ENCODE measurements at regions not wholly inside any gene's neighbourhood (a gene's known extent, or its start where the extent isn't known, plus 50 kb on each side); places are given as distances from the start of the nearest gene placed in this dataset.
"Not testable (repeated sequence)": the region's sequence is repeated elsewhere in the genome, so short reads cannot be mapped to it uniquely, and the experiment has no call there.

DNA sequence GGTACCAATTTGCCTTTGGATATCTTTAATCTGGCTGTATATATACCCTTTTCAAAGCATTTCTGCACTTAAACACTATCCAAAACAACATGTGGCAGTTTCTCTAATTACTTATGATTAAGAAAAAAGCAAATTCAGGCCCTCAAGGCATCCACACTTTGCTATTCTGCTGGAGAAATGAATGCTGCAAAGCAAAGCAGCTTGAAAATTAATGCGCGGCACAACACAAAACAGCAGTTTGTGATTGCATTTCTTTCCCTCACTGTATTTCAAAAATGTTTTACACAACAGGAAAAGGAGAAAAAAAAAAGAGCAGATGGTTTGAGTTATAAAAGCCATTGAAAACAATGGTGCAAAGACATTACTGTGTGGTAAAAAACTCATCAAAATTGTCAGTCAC is 738.4 kb upstream of the RAG2 start:
- H3K36me3 Mint-ChIP-seq (ENCODE audit: low read depth), result no peaks in the 10 kb centered on the region
- no peaks in the 10 kb centered on the region for H3K4me1 Mint-ChIP-seq (ENCODE audit: low read depth)
- H3K27me3 Mint-ChIP-seq, result no peaks in the 10 kb centered on the region
- H3K4me3 Mint-ChIP-seq, result no peak overlapping the region
- peaks cover 15% of the 10 kb centered on the region for H3K9me3 Mint-ChIP-seq
- H3K27ac Mint-ChIP-seq, result no peak overlapping the region

- Mint-ChIP-seq H3K27ac (no peak overlapping the region), H3K9me3 (peaks cover 19% of the 10 kb centered on the region), H3K4me1 (ENCODE audit: low read depth) (no peaks in the 10 kb centered on the region), H3K36me3 (ENCODE audit: low read depth) (no peaks in the 10 kb centered on the region), H3K27me3 (no peaks in the 10 kb centered on the region), H3K4me3 (no peak overlapping the region)
Observed at GRCh38 chr11:37333345-37333744, 735.3 kb upstream of the RAG2 start.

- Mint-ChIP-seq H3K4me1 (ENCODE audit: low read depth) (no peaks in the 10 kb centered on the region), H3K36me3 (ENCODE audit: low read depth) (no peaks in the 10 kb centered on the region), H3K9me3 (peaks cover 6% of the 10 kb centered on the region), H3K4me3 (no peak overlapping the region), H3K27me3 (no peaks in the 10 kb centered on the region), H3K27ac (no peak overlapping the region)
Observed at GRCh38 chr11:37323843-37324242, 725.8 kb upstream of the RAG2 start.

- no peak overlapping the region for H3K27ac Mint-ChIP-seq
- H3K4me1 Mint-ChIP-seq (ENCODE audit: low read depth), result no peaks in the 10 kb centered on the region
- H3K4me3 Mint-ChIP-seq, result no peak overlapping the region
- no peaks in the 10 kb centered on the region for H3K27me3 Mint-ChIP-seq
- no peaks in the 10 kb centered on the region for H3K36me3 Mint-ChIP-seq (ENCODE audit: low read depth)
- H3K9me3 Mint-ChIP-seq, result peaks cover 6% of the 10 kb centered on the region
Observed at GRCh38 chr11:37322333-37323194, 724.5 kb upstream of the RAG2 start.

DNA sequence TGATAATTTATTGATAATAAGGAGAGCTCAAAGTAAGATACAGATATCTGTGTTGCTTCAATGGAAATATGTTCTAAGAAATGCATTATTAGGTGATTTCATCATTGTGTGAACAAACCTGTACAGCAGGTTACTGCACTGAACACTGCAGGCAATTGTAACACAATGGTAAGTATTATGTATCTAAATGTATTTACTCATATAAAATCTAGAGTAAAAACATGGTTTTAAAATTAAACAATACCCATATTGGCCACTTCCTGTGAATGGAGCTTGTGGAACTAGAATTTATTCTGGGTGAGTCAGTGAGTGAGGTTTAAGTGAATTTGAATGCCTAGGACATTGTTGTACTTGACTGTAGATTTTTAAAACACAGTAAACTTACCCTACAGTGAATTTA is 722.9 kb upstream of the RAG2 start:
- H3K4me3 Mint-ChIP-seq, result no peak overlapping the region
- H3K9me3 Mint-ChIP-seq, result peaks cover 6% of the 10 kb centered on the region
- H3K27ac Mint-ChIP-seq, result no peak overlapping the region
- no peaks in the 10 kb centered on the region for H3K27me3 Mint-ChIP-seq
- H3K4me1 Mint-ChIP-seq (ENCODE audit: low read depth), result no peaks in the 10 kb centered on the region
- no peaks in the 10 kb centered on the region for H3K36me3 Mint-ChIP-seq (ENCODE audit: low read depth)

DNA sequence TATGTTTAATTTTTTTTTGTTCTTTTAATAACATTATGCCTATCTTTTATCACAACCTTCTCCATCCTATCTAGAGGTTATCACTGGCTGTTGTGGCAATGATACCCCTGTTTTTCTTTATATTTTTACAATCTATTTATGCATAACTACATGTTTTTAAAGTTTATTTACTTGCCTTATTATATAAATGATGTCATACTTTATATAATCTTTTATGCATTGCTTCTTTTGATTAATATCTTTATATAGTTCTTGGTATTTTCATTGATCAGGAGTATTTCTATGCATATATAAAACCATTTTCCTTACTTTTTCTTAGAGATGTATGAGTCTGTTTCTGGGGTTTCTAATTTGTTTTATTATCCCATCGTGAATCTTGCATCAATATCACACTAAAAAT is 719.8 kb upstream of the RAG2 start:
- peaks cover 4% of the 10 kb centered on the region for H3K9me3 Mint-ChIP-seq
- no peaks in the 10 kb centered on the region for H3K36me3 Mint-ChIP-seq (ENCODE audit: low read depth)
- no peak overlapping the region for H3K4me3 Mint-ChIP-seq
- no peak overlapping the region for H3K27ac Mint-ChIP-seq
- no peaks in the 10 kb centered on the region for H3K27me3 Mint-ChIP-seq
- H3K4me1 Mint-ChIP-seq (ENCODE audit: low read depth), result no peaks in the 10 kb centered on the region

GRCh38 chr11:37313266-37313665 is 715.2 kb upstream of the RAG2 start:
- Mint-ChIP-seq H3K4me3 (no peak overlapping the region), H3K9me3 (peaks cover 17% of the 10 kb centered on the region)

DNA sequence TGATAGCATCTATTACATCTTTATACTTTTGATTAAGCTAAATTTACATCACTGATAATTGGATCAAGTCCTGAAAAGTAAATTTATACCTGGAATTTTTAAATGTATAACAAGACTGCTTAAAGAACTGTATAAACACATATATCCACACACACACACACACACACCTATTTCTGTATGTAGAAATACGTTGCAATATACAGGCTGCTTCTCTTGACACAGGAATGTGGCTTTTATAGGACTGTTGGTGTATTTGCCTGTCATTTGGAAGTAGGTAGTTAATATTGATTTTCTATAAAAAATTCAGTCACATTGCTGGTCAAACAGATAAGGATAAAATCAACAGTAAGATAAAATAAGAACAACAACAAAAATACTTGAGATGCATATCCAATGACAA is 708.5 kb upstream of the RAG2 start:
- H3K27ac Mint-ChIP-seq, result no peak overlapping the region
- H3K36me3 Mint-ChIP-seq (ENCODE audit: low read depth), result no peaks in the 10 kb centered on the region
- no peaks in the 10 kb centered on the region for H3K27me3 Mint-ChIP-seq
- no peaks in the 10 kb centered on the region for H3K4me1 Mint-ChIP-seq (ENCODE audit: low read depth)
- H3K4me3 Mint-ChIP-seq, result no peak overlapping the region
- H3K9me3 Mint-ChIP-seq, result peaks cover 21% of the 10 kb centered on the region

More at GRCh38 chr11:37313266-37313665, 715.2 kb upstream of the RAG2 start:
- Mint-ChIP-seq H3K27ac (no peak overlapping the region), H3K27me3 (no peaks in the 10 kb centered on the region), H3K4me1 (ENCODE audit: low read depth) (no peaks in the 10 kb centered on the region), H3K36me3 (ENCODE audit: low read depth) (no peaks in the 10 kb centered on the region)

GRCh38 chr11:37301405-37301804 is 703.4 kb upstream of the RAG2 start:
- H3K27me3 Mint-ChIP-seq; H3K27ac Mint-ChIP-seq; H3K36me3 Mint-ChIP-seq (ENCODE audit: low read depth); H3K4me1 Mint-ChIP-seq (ENCODE audit: low read depth); H3K4me3 Mint-ChIP-seq: not testable (repeated sequence)
- peaks cover 28% of the 10 kb centered on the region for H3K9me3 Mint-ChIP-seq

DNA sequence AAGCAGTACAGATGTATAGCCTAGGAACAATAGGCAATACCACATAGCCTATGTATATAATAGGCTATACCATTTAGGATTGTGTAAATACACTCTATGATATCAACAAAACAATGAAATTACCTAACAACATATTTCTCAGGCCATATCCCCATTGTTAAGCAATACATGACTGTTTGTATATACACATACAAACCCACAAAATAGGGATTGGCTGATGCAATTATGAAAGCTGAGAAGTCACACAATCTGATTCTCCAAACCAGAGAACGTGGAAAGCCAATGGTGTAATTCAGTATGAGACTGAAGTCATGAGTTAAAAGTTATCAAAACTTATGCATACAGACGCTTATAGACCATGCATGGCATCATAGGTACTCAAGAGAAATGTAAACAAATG is 700.1 kb upstream of the RAG2 start:
- no peak overlapping the region for H3K4me3 Mint-ChIP-seq
- peaks cover 36% of the 10 kb centered on the region for H3K9me3 Mint-ChIP-seq

GRCh38 chr11:37286890-37287289 is 688.9 kb upstream of the RAG2 start:
- no peak overlapping the region for H3K27ac Mint-ChIP-seq
- no peak overlapping the region for H3K4me3 Mint-ChIP-seq
- H3K4me1 Mint-ChIP-seq (ENCODE audit: low read depth), result no peaks in the 10 kb centered on the region

More for the DNA sequence above, 700.1 kb upstream of the RAG2 start:
- H3K27me3 Mint-ChIP-seq, result no peaks in the 10 kb centered on the region
- no peak overlapping the region for H3K27ac Mint-ChIP-seq
- H3K4me1 Mint-ChIP-seq (ENCODE audit: low read depth), result no peaks in the 10 kb centered on the region
- H3K36me3 Mint-ChIP-seq (ENCODE audit: low read depth), result no peaks in the 10 kb centered on the region

GRCh38 chr11:37282367-37282766 is 684.3 kb upstream of the RAG2 start:
- Mint-ChIP-seq H3K27ac (no peak overlapping the region), H3K4me3 (no peak overlapping the region), H3K27me3 (no peaks in the 10 kb centered on the region), H3K4me1 (ENCODE audit: low read depth) (no peaks in the 10 kb centered on the region), H3K36me3 (ENCODE audit: low read depth) (no peaks in the 10 kb centered on the region), H3K9me3 (peaks cover 22% of the 10 kb centered on the region)

More at GRCh38 chr11:37286890-37287289, 688.9 kb upstream of the RAG2 start:
- no peaks in the 10 kb centered on the region for H3K27me3 Mint-ChIP-seq
- peaks cover 27% of the 10 kb centered on the region for H3K9me3 Mint-ChIP-seq
- no peaks in the 10 kb centered on the region for H3K36me3 Mint-ChIP-seq (ENCODE audit: low read depth)

- Mint-ChIP-seq H3K4me1 (ENCODE audit: low read depth) (no peaks in the 10 kb centered on the region), H3K27ac (no peak overlapping the region), H3K36me3 (ENCODE audit: low read depth) (no peaks in the 10 kb centered on the region), H3K4me3 (no peak overlapping the region), H3K27me3 (no peaks in the 10 kb centered on the region), H3K9me3 (peaks cover 15% of the 10 kb centered on the region)
Observed at GRCh38 chr11:37280200-37280599, 682.2 kb upstream of the RAG2 start.

GRCh38 chr11:37277896-37278465 is 679.9 kb upstream of the RAG2 start:
- H3K36me3 Mint-ChIP-seq (ENCODE audit: low read depth), result no peaks in the 10 kb centered on the region
- H3K4me3 Mint-ChIP-seq, result no peak overlapping the region
- no peaks in the 10 kb centered on the region for H3K4me1 Mint-ChIP-seq (ENCODE audit: low read depth)
- peaks cover 9% of the 10 kb centered on the region for H3K9me3 Mint-ChIP-seq
- H3K27ac Mint-ChIP-seq, result no peak overlapping the region
- no peaks in the 10 kb centered on the region for H3K27me3 Mint-ChIP-seq

DNA sequence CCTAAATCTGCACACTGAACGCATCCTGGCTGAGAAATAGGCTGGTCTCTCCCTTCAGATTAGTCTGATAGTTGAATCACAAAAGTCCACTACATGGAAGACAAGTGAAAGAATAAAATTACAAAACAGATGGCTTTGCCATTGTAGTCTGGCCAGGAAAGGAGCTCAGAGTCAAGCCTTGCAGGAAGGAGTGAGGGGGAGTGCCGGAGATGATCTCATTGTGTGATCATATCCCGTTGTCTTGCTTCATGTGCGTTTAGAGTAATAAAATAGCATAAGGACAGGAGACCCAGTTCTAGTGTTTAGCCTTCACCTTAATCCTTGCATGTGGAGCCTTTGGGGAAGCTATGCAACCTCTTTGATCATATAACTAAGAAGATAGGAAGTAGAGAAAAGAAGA is 666.7 kb upstream of the RAG2 start:
- H3K36me3 Mint-ChIP-seq (ENCODE audit: low read depth), result no peaks in the 10 kb centered on the region
- H3K9me3 Mint-ChIP-seq, result peaks cover 8% of the 10 kb centered on the region
- H3K4me3 Mint-ChIP-seq, result no peak overlapping the region
- H3K27ac Mint-ChIP-seq, result no peak overlapping the region
- H3K4me1 Mint-ChIP-seq (ENCODE audit: low read depth), result no peaks in the 10 kb centered on the region
- no peaks in the 10 kb centered on the region for H3K27me3 Mint-ChIP-seq

DNA sequence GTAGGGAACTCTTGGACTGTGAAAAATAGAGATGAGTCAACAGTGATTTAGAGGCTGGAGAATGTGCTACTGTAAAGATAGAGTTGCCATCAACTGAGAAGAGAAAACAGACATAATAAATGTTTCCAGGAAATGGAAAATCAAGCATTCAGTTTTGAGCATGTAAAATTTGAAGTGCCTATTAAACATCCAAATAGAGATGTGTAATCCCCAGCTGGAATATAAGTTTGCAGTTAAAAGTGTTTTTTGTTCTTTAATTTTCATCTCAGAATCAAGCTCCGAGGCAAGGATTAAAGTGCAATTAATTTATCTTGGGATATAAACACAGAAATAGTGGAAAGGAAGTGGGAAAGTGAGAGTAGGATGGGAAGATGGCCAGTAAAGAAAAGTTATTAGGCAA is 666.0 kb upstream of the RAG2 start:
- Mint-ChIP-seq H3K9me3 (peaks cover 14% of the 10 kb centered on the region), H3K4me1 (ENCODE audit: low read depth) (no peaks in the 10 kb centered on the region), H3K4me3 (no peak overlapping the region), H3K27me3 (no peaks in the 10 kb centered on the region), H3K36me3 (ENCODE audit: low read depth) (no peaks in the 10 kb centered on the region), H3K27ac (no peak overlapping the region)
